ENCODE measurements at regions not wholly inside any gene's neighbourhood (a gene's known extent, or its start where the extent isn't known, plus 50 kb on each side); places are given as distances from the start of the nearest gene placed in this dataset.
"Not testable (repeated sequence)": the region's sequence is repeated elsewhere in the genome, so short reads cannot be mapped to it uniquely, and the experiment has no call there.

DNA sequence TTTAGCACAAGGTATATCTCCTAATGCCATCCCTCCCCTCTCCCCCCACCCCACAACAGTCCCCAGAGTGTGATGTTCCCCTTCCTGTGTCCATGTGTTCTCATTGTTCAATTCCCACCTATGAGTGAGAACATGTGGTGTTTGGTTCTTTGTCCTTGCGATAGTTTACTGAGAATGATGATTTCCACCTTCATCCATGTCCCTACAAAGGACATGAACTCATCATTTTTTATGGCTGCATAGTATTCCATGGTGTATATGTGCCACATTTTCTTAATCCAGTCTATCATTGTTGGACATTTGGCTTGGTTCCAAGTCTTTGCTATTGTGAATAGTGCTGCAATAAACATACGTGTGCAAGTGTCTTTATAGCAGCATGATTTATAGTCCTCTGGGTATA is 327.0 kb upstream of the FAM78B start:
- not testable (repeated sequence) for TF ChIP-seq POLR2A (IDR thresholded peaks at IDR 0.05; ENCODE audit: low read length); GATA1 (IDR thresholded peaks at IDR 0.05; ENCODE audit: low read depth, low read length)
